Calu3 (cell line): ENCODE measurements at regions not wholly inside any gene's neighbourhood (a gene's known extent, or its start where the extent isn't known, plus 50 kb on each side); places are given as distances from the start of the nearest gene placed in this dataset.

Experiments used
- BruUV-seq: library from RNA; stranded (reverse); fragments of 400-500 nt; replicated peaks from 2 replicates; lab custom pipeline; 2021; lab: Mats Ljungman, UMichigan
- CTCF ChIA-PET: fragments of 300-600 bp; sonication (Branson Sonifier 250); formaldehyde crosslinking; loops from one replicate; lab custom pipeline; 2022; ENCODE audit warnings: antibody characterized with exemption; lab: Charles Lee
- DNase-seq: peaks from one replicate; pipeline ENCODE4 v3.0.0; 2022
- H3K27ac Mint-ChIP-seq: one replicate; pipeline ENCODE4 v1.8.0; 2022; ENCODE audit warnings: mixed read lengths; ENCODE audit not compliant: unreplicated experiment
- H3K27me3 Mint-ChIP-seq: one replicate; pipeline ENCODE4 v1.8.0; 2022; ENCODE audit warnings: mixed read lengths; ENCODE audit not compliant: unreplicated experiment
- H3K36me3 Mint-ChIP-seq: one replicate; pipeline ENCODE4 v1.8.0; 2022; ENCODE audit warnings: mild to moderate bottlenecking, moderate library complexity, mixed read lengths; ENCODE audit not compliant: insufficient read depth, unreplicated experiment
- H3K4me1 Mint-ChIP-seq: one replicate; pipeline ENCODE4 v1.8.0; 2022; ENCODE audit warnings: mild to moderate bottlenecking, low read depth, mixed read lengths; ENCODE audit not compliant: unreplicated experiment
- H3K4me3 Mint-ChIP-seq: one replicate; pipeline ENCODE4 v1.8.0; 2022; ENCODE audit warnings: mild to moderate bottlenecking, low read depth, moderate library complexity, mixed read lengths; ENCODE audit not compliant: unreplicated experiment
- H3K9me3 Mint-ChIP-seq: one replicate; pipeline ENCODE4 v1.8.0; 2022; ENCODE audit warnings: low read depth, mixed read lengths; ENCODE audit not compliant: unreplicated experiment
- intact Hi-C: fragments of 100-400 bp; cut with micrococcal nuclease; formaldehyde crosslinking; loops from one replicate; pipeline ENCODE4 v1.10.0; 2022; ENCODE audit not compliant: unreplicated experiment
- TF ChIP-seq, protein P1 (sequence below): fragments of 200-600 bp; IDR thresholded peaks from one replicate; pipeline ENCODE4 v1.8.0; 2022; ENCODE audit warnings: antibody characterized with exemption; ENCODE audit not compliant: unreplicated experiment

DNA sequence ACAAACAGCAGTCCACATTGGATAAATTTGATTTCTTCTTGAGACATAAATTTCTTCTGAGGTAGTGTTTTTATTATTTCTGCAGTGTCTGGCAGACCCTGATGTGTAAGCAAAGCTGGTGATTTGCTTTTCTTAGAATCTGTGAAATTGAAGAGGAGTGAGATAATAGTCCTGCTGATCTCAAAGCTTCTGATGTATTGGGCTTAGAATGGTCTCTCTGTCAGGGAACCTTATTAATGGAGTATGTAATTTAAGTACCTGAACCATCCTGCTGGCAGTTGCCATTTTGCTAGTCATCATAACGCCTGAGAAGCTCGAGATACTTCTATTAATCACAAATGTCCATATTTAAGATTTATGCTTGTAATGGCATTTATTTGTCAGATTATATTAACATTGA lies 464.5 kb upstream of the PRICKLE1 start:
- no peaks in the 10 kb centered on the region for H3K4me1 Mint-ChIP-seq
- H3K27me3 Mint-ChIP-seq: no peaks in the 10 kb centered on the region
- no peaks in the 10 kb centered on the region for H3K9me3 Mint-ChIP-seq
- CTCF ChIA-PET: no interaction called here
- intact Hi-C loops: no loop called here
- H3K27ac Mint-ChIP-seq: no peak overlapping the region
- no peaks in the 10 kb centered on the region for H3K36me3 Mint-ChIP-seq
- H3K4me3 Mint-ChIP-seq: no peak overlapping the region
- TF ChIP-seq, protein P1, sequence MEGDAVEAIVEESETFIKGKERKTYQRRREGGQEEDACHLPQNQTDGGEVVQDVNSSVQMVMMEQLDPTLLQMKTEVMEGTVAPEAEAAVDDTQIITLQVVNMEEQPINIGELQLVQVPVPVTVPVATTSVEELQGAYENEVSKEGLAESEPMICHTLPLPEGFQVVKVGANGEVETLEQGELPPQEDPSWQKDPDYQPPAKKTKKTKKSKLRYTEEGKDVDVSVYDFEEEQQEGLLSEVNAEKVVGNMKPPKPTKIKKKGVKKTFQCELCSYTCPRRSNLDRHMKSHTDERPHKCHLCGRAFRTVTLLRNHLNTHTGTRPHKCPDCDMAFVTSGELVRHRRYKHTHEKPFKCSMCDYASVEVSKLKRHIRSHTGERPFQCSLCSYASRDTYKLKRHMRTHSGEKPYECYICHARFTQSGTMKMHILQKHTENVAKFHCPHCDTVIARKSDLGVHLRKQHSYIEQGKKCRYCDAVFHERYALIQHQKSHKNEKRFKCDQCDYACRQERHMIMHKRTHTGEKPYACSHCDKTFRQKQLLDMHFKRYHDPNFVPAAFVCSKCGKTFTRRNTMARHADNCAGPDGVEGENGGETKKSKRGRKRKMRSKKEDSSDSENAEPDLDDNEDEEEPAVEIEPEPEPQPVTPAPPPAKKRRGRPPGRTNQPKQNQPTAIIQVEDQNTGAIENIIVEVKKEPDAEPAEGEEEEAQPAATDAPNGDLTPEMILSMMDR: no peak
- no TSS peak for BruUV-seq
- no peak for DNase-seq

DNA sequence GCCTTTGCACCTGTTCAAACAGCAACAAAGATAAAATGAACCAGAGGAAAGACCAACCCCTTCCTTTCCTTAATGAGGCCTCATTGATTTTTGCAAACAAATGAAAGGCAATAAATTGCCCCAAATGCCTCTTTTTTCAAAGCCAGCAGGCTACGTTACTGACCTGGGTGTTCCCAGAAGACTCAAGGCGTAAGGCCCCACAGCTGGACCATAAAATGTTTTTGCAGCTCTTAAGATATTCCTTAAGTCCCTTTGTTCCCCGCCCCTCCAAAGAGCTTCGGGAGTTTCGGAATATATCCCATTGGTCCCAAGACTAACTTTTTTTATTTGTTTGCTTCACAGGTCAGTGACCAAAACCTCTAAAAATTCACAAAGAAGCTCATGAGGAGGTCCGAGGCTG lies 462.9 kb upstream of the PRICKLE1 start:
- CTCF ChIA-PET: no interaction called here
- H3K4me1 Mint-ChIP-seq: no peaks in the 10 kb centered on the region
- H3K9me3 Mint-ChIP-seq: no peaks in the 10 kb centered on the region
- no TSS peak for BruUV-seq
- no peak for DNase-seq
- no peaks in the 10 kb centered on the region for H3K36me3 Mint-ChIP-seq
- TF ChIP-seq, protein P1: no peak
- no peak overlapping the region for H3K27ac Mint-ChIP-seq
- no peak overlapping the region for H3K4me3 Mint-ChIP-seq
- no peaks in the 10 kb centered on the region for H3K27me3 Mint-ChIP-seq
- intact Hi-C loops: no loop called here

DNA sequence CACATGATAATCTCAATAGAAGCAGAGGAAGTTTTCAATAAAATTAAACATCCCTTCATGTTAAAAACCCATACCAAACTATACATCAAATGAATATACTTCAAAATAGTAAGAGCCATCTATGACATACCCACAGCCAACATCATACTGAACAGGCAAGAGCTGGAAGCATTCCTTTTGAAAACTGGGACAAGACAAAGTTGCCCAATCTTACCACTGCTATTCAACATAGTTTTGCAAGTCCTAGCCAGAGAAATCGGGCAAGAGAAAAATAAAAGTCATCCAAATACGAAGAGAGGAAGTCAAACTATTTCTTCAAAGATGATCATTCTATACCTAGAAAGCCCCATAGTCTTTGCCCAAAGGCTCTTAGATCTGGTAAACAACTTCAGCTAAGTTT lies 454.7 kb upstream of the PRICKLE1 start:
- peaks cover 2% of the 10 kb centered on the region for H3K9me3 Mint-ChIP-seq
- CTCF ChIA-PET: no interaction called here
- BruUV-seq: no TSS peak

DNA sequence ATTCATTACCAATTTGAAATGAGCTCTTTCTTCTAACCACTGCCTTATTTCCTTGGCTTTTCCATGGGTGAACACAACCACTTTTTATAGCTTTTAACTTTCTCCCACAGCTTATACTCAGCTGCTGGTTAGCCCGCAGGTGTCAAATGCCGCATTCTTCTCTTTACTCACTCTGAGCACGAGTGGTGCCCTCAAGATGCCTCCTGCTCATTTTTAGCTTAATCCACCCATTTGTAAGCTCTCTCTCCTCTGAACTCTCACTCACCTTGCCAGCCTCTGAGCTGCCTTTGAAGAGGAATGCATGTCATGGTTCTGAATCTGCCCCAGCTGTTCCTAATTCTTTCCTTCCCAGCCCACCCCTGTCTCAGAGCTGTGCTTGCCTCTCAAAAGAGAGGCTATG lies 449.4 kb upstream of the PRICKLE1 start:
- TF ChIP-seq, protein P1: no peak
- no TSS peak for BruUV-seq
- CTCF ChIA-PET: no interaction called here
- H3K27ac Mint-ChIP-seq: no peak overlapping the region
- H3K4me3 Mint-ChIP-seq: no peak overlapping the region
- peaks cover 12% of the 10 kb centered on the region for H3K9me3 Mint-ChIP-seq
- H3K27me3 Mint-ChIP-seq: no peaks in the 10 kb centered on the region
- H3K4me1 Mint-ChIP-seq: no peaks in the 10 kb centered on the region
- no peak for DNase-seq
- peaks cover 4% of the 10 kb centered on the region for H3K36me3 Mint-ChIP-seq
- intact Hi-C loops: no loop called here

More for the DNA sequence above, 454.7 kb upstream of the PRICKLE1 start:
- no peak overlapping the region for H3K4me3 Mint-ChIP-seq
- no peaks in the 10 kb centered on the region for H3K4me1 Mint-ChIP-seq
- H3K27ac Mint-ChIP-seq: no peak overlapping the region
- DNase-seq: no peak
- intact Hi-C loops: no loop called here
- TF ChIP-seq, protein P1: no peak
- no peaks in the 10 kb centered on the region for H3K27me3 Mint-ChIP-seq
- peaks cover under 1% of the 10 kb centered on the region for H3K36me3 Mint-ChIP-seq
